Astrocyte of the cerebellum (primary cell): ENCODE measurements at regions not wholly inside any gene's neighbourhood (a gene's known extent, or its start where the extent isn't known, plus 50 kb on each side); places are given as distances from the start of the nearest gene placed in this dataset.

Experiments
- DNase-seq: peaks from one replicate; pipeline ENCODE4 v3.0.0-alpha.2; 2011; ENCODE audit warnings: low read depth
- H3K4me3 ChIP-seq: 2 replicates; pipeline ENCODE4 v1.5.1; 2011; ENCODE audit warnings: mild to moderate bottlenecking, low read depth, low read length, moderate library complexity
- CTCF ChIP-seq: IDR thresholded peaks from 2 replicates; pipeline ENCODE4 v1.5.1; 2012; ENCODE audit warnings: low read length, low read depth, moderate library complexity, mild to moderate bottlenecking; ENCODE audit errors: missing control alignments
- in situ Hi-C: cut with HindIII; loops from 2 replicates; pipeline ENCODE4 v1.10.0; 2017; ENCODE audit warnings: low sequenced_read_pairs

- H3K4me3 ChIP-seq = no peak overlapping the region
- no peak for DNase-seq
- TF ChIP-seq CTCF = no peak
- in situ Hi-C loops = no loop called here
These were observed 351.2 kb upstream of the DLGAP1 start for GRCh38 chr18:4806331-4806730.

GRCh38 chr18:4802296-4802695, 347.2 kb upstream of the DLGAP1 start:
- in situ Hi-C loops = no loop called here
- TF ChIP-seq CTCF = no peak
- no peak overlapping the region for H3K4me3 ChIP-seq
- DNase-seq = no peak

- DNase-seq = no peak
- in situ Hi-C loops = no loop called here
- no peak for TF ChIP-seq CTCF
- no peak overlapping the region for H3K4me3 ChIP-seq
These were observed 346.0 kb upstream of the DLGAP1 start for GRCh38 chr18:4801151-4801550.

- in situ Hi-C loops = no loop called here
- TF ChIP-seq CTCF = no peak
- no peak overlapping the region for H3K4me3 ChIP-seq
- no peak for DNase-seq
These were observed 342.0 kb upstream of the DLGAP1 start for GRCh38 chr18:4797002-4797685.

- DNase-seq = no peak
- in situ Hi-C loops = no loop called here
- TF ChIP-seq CTCF = no peak
These were observed 334.4 kb upstream of the DLGAP1 start for GRCh38 chr18:4789506-4789905.

GRCh38 chr18:4781873-4782272, 326.8 kb upstream of the DLGAP1 start:
- no peak for DNase-seq
- H3K4me3 ChIP-seq = no peak overlapping the region
- in situ Hi-C loops = no loop called here
- TF ChIP-seq CTCF = no peak

More at GRCh38 chr18:4789506-4789905, 334.4 kb upstream of the DLGAP1 start:
- H3K4me3 ChIP-seq = no peak overlapping the region
